Small intestine (tissue), 7 donors: ENCODE measurements at regions not wholly inside any gene's neighbourhood (a gene's known extent, or its start where the extent isn't known, plus 50 kb on each side); places are given as distances from the start of the nearest gene placed in this dataset.

Source experiments
- DNase-seq, 2 donors: peaks; one replicate each; pipeline versions ENCODE4 v3.0.0 to v3.0.0-alpha.2; 2013
- FAIRE-seq: peaks from 2 replicates; lab custom pipeline; 2012; peaks lifted over from hg19 to GRCh38; lab: Jason Lieb, UNC
- H3K27ac ChIP-seq, 3 donors: one replicate each; pipeline ENCODE4 v1.5.1; 2013; ENCODE audit warnings: low read length in 2 of 3, mild to moderate bottlenecking in 2 of 3, control low read depth in 1 of 3, inconsistent platforms in 1 of 3, low read depth in 1 of 3, moderate library complexity in 1 of 3
- H3K27me3 ChIP-seq, 3 donors: one replicate each; pipeline ENCODE4 v1.6.1; 2013; ENCODE audit warnings: low read length in 3 of 3, inconsistent platforms in 1 of 3; ENCODE audit not compliant: control insufficient read depth in 3 of 3, insufficient read depth in 3 of 3
- H3K36me3 ChIP-seq, 3 donors: one replicate each; pipeline ENCODE4 v1.6.1; 2013; ENCODE audit warnings: low read length in 3 of 3, inconsistent platforms in 1 of 3, low read depth in 1 of 3, mild to moderate bottlenecking in 1 of 3, moderate library complexity in 1 of 3; ENCODE audit not compliant: control insufficient read depth in 3 of 3, insufficient read depth in 2 of 3
- H3K4me1 ChIP-seq, 3 donors: one replicate each; pipeline ENCODE4 v1.6.1; 2013; ENCODE audit warnings: low read length in 2 of 3, inconsistent platforms in 1 of 3, low read depth in 1 of 3, mild to moderate bottlenecking in 1 of 3, moderate library complexity in 1 of 3; ENCODE audit not compliant: control insufficient read depth in 3 of 3, insufficient read depth in 2 of 3
- H3K4me3 ChIP-seq, 3 donors: one replicate each; pipeline ENCODE4 v1.5.1; 2013; ENCODE audit warnings: low read length in 3 of 3, control low read depth in 1 of 3, inconsistent platforms in 1 of 3, low read depth in 1 of 3, mild to moderate bottlenecking in 1 of 3, moderate library complexity in 1 of 3
- H3K9me3 ChIP-seq, 2 donors: one replicate each; pipeline ENCODE4 v1.6.1; 2013; ENCODE audit warnings: low read depth in 1 of 2, low read length in 1 of 2; ENCODE audit not compliant: control insufficient read depth in 2 of 2, insufficient read depth in 1 of 2
- WGBS, 3 donors: extraction: QIAGEN DNeasy Blood & Tissue Kit; methylation state at CpG; one replicate each; pipeline ENCODE4 v1.1.7; 2013; 5-methylcytosine and 5-hydroxymethylcytosine counted together
- donor health status: healthy with polysubstance abuse.
- donor health status: control.
- donor health status: control.
- donor health status: Bipolar disorder and iron deficiency.
- donor health status: healthy.

DNA sequence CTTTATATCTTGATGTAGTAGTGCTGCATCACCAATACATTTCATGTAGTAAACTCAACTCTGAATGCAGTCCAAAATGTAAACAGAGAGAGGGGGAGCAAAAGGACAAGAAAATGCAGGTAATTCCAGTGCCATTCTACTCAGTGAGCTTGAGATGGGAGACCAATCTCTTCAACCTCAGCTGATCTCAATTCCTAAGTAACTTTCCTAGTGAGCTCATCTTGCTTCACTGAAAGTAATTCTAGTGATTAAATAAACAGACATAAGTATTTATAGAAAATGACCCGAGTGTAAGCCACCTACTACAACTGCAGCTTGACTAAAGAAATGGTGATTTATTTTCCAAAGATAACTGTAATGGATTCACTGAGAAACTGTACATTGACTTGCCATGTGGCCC lies 424.5 kb downstream of the DMRT2 start:
- FAIRE-seq = no peak
- DNase-seq = no peak
- Histone ChIP-seq H3K36me3 (no peaks in the 10 kb centered on the region), H3K27ac (no peak overlapping the region), H3K4me1 (no peaks in the 10 kb centered on the region), H3K4me3 (no peak overlapping the region), H3K9me3 (no peaks in the 10 kb centered on the region), H3K27me3 (no peaks in the 10 kb centered on the region)
- WGBS, 3 donors = 52 to 59% (median 54%) methylated on average over 1 of the region's 1 CpG

DNA sequence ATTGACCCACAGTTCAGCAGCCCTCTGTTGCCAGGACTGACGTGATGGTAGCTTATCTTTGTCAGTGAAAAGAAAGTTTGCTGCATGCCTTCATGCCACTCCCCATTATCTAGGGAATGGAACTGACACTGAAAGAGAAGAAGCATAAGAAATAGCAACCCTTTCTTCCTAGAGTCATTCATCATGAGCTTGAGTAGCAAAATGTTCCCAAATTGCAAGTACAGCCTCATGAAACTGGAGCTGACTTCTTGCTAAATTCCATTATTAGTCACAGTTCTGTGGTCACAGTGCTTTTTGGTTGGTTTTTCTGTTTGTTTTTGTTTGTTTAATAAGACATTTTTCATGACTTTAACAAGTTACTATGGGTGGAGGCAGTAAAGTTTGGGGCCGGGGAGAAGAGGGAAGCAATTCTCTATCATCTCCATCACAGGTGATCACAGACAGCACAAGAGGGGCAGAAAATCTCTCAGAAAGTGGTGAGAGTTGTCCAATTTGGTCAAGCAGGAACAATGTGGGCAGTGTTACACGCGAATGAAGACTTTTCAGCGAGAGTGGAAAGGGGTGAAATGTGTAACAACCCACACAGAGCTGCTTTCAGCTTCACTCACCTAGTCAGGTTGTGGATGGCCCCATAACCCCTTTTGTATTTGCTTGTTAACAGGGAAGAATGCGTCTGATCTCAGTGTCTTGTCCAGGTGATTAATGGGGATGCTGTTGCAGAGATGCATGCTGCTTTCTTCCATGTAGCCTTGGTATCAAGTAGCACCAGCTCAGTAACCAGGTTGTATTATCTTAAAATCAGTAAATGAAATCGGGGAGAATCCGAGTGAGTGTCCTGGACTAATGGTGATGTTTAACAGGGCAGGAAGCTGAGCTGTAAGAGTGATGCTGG lies 440.4 kb downstream of the DMRT2 start:
- FAIRE-seq (no peak), DNase-seq (no peak)
- no peak overlapping the region for H3K4me3 ChIP-seq
- H3K36me3 ChIP-seq = no peaks in the 10 kb centered on the region
- H3K4me1 ChIP-seq = no peaks in the 10 kb centered on the region
- H3K9me3 ChIP-seq = no peaks in the 10 kb centered on the region
- no peak overlapping the region for H3K27ac ChIP-seq
- H3K27me3 ChIP-seq = no peaks in the 10 kb centered on the region
- WGBS, 3 donors = 38 to 46% (median 46%) methylated on average over 8 of the region's 8 CpGs

DNA sequence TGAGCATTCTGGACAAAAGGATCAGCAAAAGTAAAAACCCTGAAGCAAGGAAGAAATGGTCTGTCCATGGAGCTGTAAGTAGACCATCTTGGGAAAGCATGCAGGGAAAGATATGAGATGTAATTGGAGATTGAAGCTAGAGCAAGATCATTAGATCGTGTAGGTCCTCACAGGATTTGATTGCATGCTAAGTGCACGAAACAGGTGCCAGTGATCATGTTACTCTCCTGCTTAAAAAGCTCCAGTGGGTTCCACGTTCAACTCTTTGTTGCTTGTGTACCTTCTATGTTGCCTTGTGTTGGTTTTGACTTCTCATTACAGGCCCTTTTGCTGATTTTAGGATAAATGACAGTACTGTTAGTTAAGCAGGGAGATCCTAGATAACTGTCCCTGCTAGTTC lies 442.0 kb downstream of the DMRT2 start:
- Histone ChIP-seq H3K27ac (no peak overlapping the region), H3K4me1 (no peaks in the 10 kb centered on the region), H3K27me3 (no peaks in the 10 kb centered on the region), H3K4me3 (no peak overlapping the region), H3K9me3 (no peaks in the 10 kb centered on the region), H3K36me3 (no peaks in the 10 kb centered on the region)
- no peak for FAIRE-seq
- DNase-seq = no peak
- WGBS, 3 donors = 63 to 72% (median 65%) methylated on average over 3 of the region's 3 CpGs

DNA sequence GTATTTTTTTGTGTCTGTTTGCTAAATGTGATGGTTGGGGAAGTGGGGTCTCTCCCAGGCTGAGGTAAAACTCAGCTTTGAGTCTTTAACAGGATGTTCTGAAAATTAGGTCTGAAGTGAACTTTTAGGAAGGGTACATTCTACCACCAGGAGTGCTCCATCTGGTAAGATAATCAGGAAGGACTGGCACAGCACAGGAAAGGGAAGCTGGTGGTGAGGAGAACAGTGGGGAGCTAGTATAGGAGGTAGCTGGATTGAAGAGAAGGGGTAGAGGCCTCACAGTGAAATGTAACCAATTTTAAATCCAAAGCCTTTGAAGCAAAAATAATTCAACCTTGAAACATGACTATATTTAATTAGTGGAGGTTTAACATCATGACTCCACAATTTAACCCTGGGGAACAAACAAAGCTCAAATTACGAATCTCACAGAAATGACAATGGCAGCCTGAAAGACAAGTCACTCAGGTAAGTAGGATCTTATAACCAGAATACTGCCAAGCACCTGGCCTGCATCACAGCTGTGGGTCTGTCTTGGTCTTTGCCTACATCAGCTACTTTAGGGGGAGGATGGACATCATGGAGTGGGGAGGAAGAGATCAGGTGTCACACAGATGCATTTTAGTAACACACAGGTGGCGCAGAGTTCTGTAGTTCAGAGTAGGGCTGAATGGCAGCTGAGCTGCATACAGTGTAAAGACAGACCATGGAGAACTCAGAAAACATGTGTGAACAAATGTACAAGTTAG lies 445.3 kb downstream of the DMRT2 start:
- no peaks in the 10 kb centered on the region for H3K9me3 ChIP-seq
- H3K27me3 ChIP-seq = no peaks in the 10 kb centered on the region
- no peaks in the 10 kb centered on the region for H3K36me3 ChIP-seq
- no peak overlapping the region for H3K27ac ChIP-seq
- DNase-seq (no peak), FAIRE-seq (no peak)
- H3K4me1 ChIP-seq = no peaks in the 10 kb centered on the region
- H3K4me3 ChIP-seq = no peak overlapping the region
- WGBS, 3 donors = 76 to 91% (median 88%) methylated on average over 2 of the region's 2 CpGs

DNA sequence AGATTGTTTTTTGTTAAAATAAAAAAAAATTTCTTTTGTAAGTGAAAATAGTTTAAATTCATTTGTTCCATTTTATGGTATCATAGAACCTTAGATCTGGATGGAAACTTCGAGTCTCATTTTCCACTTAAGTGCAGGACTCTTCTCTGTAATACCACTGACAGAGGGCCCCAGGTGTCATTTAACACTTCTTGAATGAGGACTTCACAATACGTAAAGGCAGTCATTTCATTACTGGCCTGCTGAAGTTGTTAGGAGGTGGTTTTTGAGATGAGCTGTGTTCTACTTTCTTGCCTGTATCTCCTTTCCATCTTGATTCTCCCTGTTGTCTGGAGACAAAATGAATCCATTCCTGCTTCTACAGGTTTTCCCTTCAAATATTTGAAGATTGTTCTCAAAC lies 455.3 kb downstream of the DMRT2 start:
- no peaks in the 10 kb centered on the region for H3K27me3 ChIP-seq
- DNase-seq (no peak), FAIRE-seq (no peak)
- no peak overlapping the region for H3K4me3 ChIP-seq
- H3K27ac ChIP-seq = no peak overlapping the region
- no peaks in the 10 kb centered on the region for H3K36me3 ChIP-seq
- WGBS, 3 donors = 30 to 47% (median 39%) methylated on average over 2 of the region's 2 CpGs
- no peaks in the 10 kb centered on the region for H3K9me3 ChIP-seq
- H3K4me1 ChIP-seq = no peaks in the 10 kb centered on the region

DNA sequence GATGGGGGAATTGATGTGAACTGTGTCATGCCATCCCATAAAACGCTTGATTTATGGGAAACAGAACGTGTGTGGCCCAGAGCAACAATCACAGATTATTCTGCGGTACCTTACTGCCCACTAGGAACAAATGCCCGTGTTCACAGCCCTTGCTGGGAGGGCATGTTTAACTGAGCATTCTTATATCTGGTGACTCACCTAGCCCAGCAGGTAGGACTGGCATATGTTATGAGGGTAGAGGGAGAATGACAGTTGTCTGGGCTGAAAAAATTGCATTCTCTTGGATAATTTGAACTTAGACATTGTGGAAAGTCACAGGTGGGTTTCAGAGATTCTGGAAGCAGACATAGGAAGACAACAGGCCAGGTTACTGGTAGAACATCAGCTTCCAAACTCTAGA lies 460.6 kb downstream of the DMRT2 start:
- Histone ChIP-seq H3K9me3 (no peaks in the 10 kb centered on the region), H3K36me3 (no peaks in the 10 kb centered on the region), H3K4me3 (no peak overlapping the region), H3K27ac (no peak overlapping the region), H3K27me3 (no peaks in the 10 kb centered on the region), H3K4me1 (no peaks in the 10 kb centered on the region)
- 62 to 79% (median 69%) methylated on average over 4 of the region's 4 CpGs for WGBS, 3 donors
- no peak for FAIRE-seq
- no peak for DNase-seq

DNA sequence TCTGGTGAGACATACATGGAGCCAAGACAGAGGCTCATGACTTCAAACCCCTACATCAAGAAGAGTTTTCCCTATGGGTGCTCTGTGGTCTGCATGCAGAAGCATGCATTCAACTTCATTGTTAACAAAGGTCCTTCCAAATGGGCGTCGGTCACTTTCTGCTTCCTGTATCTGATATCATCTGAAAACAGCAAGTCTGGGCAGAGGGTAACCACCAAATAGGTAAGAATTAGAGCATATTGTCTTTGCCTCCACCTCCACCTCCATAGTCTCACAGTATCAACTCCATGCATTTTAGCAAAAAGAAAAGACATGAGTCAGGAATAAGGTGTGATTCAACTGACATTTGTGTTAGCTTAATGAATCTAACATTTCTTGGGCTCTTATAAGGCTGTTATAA lies 462.9 kb downstream of the DMRT2 start:
- no peaks in the 10 kb centered on the region for H3K9me3 ChIP-seq
- 88 to 97% (median 91%) methylated on average over 2 of the region's 2 CpGs for WGBS, 3 donors
- H3K4me3 ChIP-seq = no peak overlapping the region
- H3K36me3 ChIP-seq = no peaks in the 10 kb centered on the region
- FAIRE-seq (no peak), DNase-seq (no peak)
- H3K27me3 ChIP-seq = no peaks in the 10 kb centered on the region
- no peak overlapping the region for H3K27ac ChIP-seq
- H3K4me1 ChIP-seq = no peaks in the 10 kb centered on the region

DNA sequence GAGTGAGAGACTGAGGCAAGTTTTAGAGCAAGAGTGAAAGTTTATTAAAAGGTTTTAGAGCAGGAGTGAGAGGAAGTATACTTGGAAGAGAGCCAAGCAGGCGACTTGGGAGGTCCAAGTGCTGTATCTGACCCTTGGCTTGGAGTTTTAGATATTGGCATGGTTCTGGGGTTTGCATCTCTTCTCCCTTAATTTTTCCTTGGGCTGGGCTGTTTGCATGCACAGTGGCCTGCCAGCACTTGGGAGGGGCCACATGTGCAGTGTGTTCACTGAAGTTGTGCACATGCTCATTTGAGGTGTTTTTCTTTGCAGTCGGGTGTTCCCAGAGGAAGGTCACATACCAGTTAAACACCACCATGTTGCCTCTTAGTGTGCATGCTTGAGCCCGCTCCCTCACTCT lies 464.1 kb downstream of the DMRT2 start:
- Histone ChIP-seq H3K27me3 (no peaks in the 10 kb centered on the region), H3K9me3 (no peaks in the 10 kb centered on the region), H3K4me3 (no peak overlapping the region), H3K4me1 (no peaks in the 10 kb centered on the region), H3K36me3 (no peaks in the 10 kb centered on the region), H3K27ac (no peak overlapping the region)
- FAIRE-seq (no peak), DNase-seq (no peak)
- 65 to 69% (median 69%) methylated on average over 3 of the region's 3 CpGs for WGBS, 3 donors
